MCF 10A (cell line): ENCODE measurements at regions not wholly inside any gene's neighbourhood (a gene's known extent, or its start where the extent isn't known, plus 50 kb on each side); places are given as distances from the start of the nearest gene placed in this dataset.

Experiments used
- BruUV-seq: library from RNA; stranded (reverse); fragments of 400-500 nt; replicated peaks from 2 replicates; lab custom pipeline; 2021; lab: Mats Ljungman, UMichigan
- CTCF ChIA-PET: fragments of 300-600 bp; sonication (Branson Sonifier 250); formaldehyde crosslinking; extraction: SDS; loops from one replicate; lab custom pipeline; 2021; ENCODE audit warnings: antibody characterized with exemption, inconsistent platforms; lab: Yijun Ruan, JAX
- POLR2A ChIA-PET: fragments of 300-600, 350-650 bp; sonication (Branson Sonifier 250); formaldehyde crosslinking; extraction: SDS; loops from one replicate; lab custom pipeline; 2020; ENCODE audit warnings: antibody characterized with exemption, inconsistent platforms; lab: Yijun Ruan, JAX
- DNase-seq: peaks from one replicate; pipeline ENCODE4 v3.0.0-alpha.2; 2018; ENCODE audit not compliant: unreplicated experiment
- H3K27ac Mint-ChIP-seq: one replicate; pipeline ENCODE4 v1.8.0; 2022; ENCODE audit warnings: mild to moderate bottlenecking, low read depth, mixed read lengths; ENCODE audit not compliant: unreplicated experiment
- H3K27me3 Mint-ChIP-seq: one replicate; pipeline ENCODE4 v1.8.0; 2022; ENCODE audit warnings: mixed read lengths; ENCODE audit not compliant: insufficient read depth, unreplicated experiment
- H3K36me3 Mint-ChIP-seq: one replicate; pipeline ENCODE4 v1.8.0; 2022; ENCODE audit warnings: mild to moderate bottlenecking, moderate library complexity, mixed read lengths; ENCODE audit not compliant: insufficient read depth, unreplicated experiment
- H3K4me1 Mint-ChIP-seq: one replicate; pipeline ENCODE4 v1.8.0; 2022; ENCODE audit warnings: mixed read lengths; ENCODE audit not compliant: insufficient read depth, unreplicated experiment
- H3K4me3 Mint-ChIP-seq: one replicate; pipeline ENCODE4 v1.8.0; 2022; ENCODE audit warnings: mild to moderate bottlenecking, moderate library complexity, mixed read lengths; ENCODE audit not compliant: unreplicated experiment
- H3K9me3 Mint-ChIP-seq: one replicate; pipeline ENCODE4 v1.8.0; 2022; ENCODE audit warnings: mixed read lengths; ENCODE audit not compliant: unreplicated experiment
- CTCF ChIP-seq: fragments of 200-600 bp; IDR thresholded peaks from one replicate; pipeline ENCODE4 v1.8.0; 2022; ENCODE audit warnings: antibody characterized with exemption, mild to moderate bottlenecking; ENCODE audit not compliant: unreplicated experiment
- intact Hi-C: fragments of 100-400 bp; cut with micrococcal nuclease; formaldehyde crosslinking; loops from 2 replicates; pipeline ENCODE4 v1.14.1; 2022

- no peak for TF ChIP-seq CTCF
- DNase-seq: no peak
- Mint-ChIP-seq H3K36me3 (no peaks in the 10 kb centered on the region), H3K4me3 (no peak overlapping the region), H3K4me1 (peaks cover 17% of the 10 kb centered on the region), H3K9me3 (no peaks in the 10 kb centered on the region), H3K27ac (no peak overlapping the region), H3K27me3 (no peaks in the 10 kb centered on the region)
- intact Hi-C loops: no loop called here
- ChIA-PET POLR2A (interaction anchor here (0.7 to 1.3 kb wide), 4 partner anchors 7 to 26 kb away, joined by 3 to 4 read pairs (median 4); no protein-coding TSS in a partner anchor), CTCF (interaction anchor here (0.6 to 0.8 kb wide), 2 partner anchors 40 to 417 kb away, joined by 3 read pairs; no protein-coding TSS in a partner anchor)
- no TSS peak for BruUV-seq
These were observed 1161.4 kb downstream of the IGSF11 start for GRCh38 chr3:117873249-117873600.

DNA sequence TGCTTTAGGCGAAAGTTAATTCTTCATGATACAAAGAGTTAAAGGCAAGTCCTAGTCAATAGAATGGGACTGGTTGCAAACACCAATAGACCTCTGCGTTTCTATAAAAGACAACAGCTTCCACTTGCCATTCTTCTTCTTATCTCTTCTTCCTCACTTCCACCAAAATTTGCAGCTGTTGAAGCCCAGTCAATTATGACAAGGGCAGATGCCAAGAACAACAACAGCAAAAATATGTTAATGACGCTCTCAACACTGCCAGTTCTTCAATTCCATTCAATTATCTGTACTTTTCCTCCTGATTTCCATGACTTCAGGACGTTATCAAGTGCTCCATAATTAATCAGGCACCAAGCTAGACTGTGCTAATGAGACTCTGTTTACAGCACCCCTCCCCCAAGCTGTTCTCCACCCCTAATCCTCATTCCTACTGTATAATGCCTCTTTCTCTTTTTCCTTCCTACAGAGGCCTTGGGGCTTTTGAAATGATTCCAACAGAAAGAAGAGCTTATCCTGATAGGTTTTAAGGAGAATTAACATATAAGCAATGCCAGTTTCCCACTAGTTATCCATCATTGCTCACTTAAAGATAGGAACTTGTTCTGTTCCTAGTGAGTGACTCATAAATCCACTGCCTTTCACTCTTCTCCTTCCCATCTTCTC is 1160.5 kb downstream of the IGSF11 start:
- peaks cover 17% of the 10 kb centered on the region for H3K4me1 Mint-ChIP-seq
- DNase-seq: no peak
- no peaks in the 10 kb centered on the region for H3K9me3 Mint-ChIP-seq
- intact Hi-C loops: no loop called here
- POLR2A ChIA-PET: interaction anchor here (1.3 kb wide), 1 partner anchor 27 kb away, joined by 4 read pairs; no protein-coding TSS in a partner anchor
- H3K36me3 Mint-ChIP-seq: no peaks in the 10 kb centered on the region
- CTCF ChIA-PET: interaction anchor here (0.5 to 0.8 kb wide), 4 partner anchors 41 to 416 kb away, joined by 3 to 4 read pairs (median 3); no protein-coding TSS in a partner anchor
- BruUV-seq: no TSS peak
- no peak overlapping the region for H3K4me3 Mint-ChIP-seq
- no peak for TF ChIP-seq CTCF
- no peaks in the 10 kb centered on the region for H3K27me3 Mint-ChIP-seq
- no peak overlapping the region for H3K27ac Mint-ChIP-seq

DNA sequence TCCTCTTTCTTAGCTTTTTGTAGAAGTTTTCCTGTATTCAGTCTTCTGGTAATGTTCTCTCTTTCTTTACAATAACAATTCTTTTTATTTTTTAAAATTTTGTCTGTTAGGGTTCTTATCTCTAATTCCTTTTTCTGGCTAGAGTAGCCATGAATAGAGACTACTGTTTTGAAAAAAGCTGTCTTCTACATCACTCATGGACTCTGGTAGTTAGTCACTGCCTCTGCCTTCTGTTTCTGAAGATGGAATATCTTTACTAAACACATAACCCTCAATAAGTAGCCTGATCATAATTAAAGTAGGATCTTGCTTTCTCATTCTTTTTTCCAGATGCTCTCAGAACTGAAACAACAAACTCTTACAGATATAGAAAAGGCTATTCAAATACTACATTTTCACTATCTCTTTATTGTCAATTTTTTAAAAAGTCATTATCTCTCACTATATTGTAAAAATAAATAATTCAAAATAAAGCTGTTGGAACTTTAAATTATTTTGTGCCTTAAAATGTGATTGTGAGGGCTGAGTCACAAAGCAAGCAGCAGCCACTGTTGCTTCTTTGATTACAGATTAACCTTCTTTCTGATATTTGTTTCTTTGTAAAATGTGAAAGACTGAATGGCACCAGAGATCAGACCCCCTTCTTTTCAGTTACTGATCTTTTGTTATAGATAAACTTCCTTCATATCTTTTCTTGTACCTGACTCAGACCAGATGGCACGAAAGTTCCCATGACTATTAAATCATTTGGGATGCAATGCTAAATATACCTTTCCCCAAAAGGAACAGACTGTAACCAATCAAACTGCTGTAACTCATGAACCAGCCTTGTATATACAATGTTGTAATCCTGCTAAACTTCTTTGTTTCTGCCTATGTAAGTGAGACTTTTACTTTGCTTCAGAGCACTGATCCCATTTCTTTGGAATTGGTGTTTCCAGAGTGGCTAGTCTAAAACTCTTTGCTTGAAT is 1159.5 kb downstream of the IGSF11 start:
- Mint-ChIP-seq H3K4me1 (peaks cover 17% of the 10 kb centered on the region), H3K27ac (no peak overlapping the region), H3K36me3 (no peaks in the 10 kb centered on the region), H3K9me3 (no peaks in the 10 kb centered on the region), H3K4me3 (no peak overlapping the region), H3K27me3 (no peaks in the 10 kb centered on the region)
- intact Hi-C loops: no loop called here
- ChIA-PET POLR2A (no interaction called here), CTCF (interaction anchor here (0.6 to 0.7 kb wide), 2 partner anchors 110 to 562 kb away, joined by 4 to 7 read pairs; no protein-coding TSS in a partner anchor)
- no TSS peak for BruUV-seq
- no peak for TF ChIP-seq CTCF
- no peak for DNase-seq

GRCh38 chr3:117875887-117876286 is 1158.8 kb downstream of the IGSF11 start:
- no TSS peak for BruUV-seq
- TF ChIP-seq CTCF: no peak
- POLR2A ChIA-PET: no interaction called here
- DNase-seq: no peak
- Mint-ChIP-seq H3K36me3 (no peaks in the 10 kb centered on the region), H3K4me1 (peaks cover 17% of the 10 kb centered on the region), H3K9me3 (no peaks in the 10 kb centered on the region), H3K27ac (no peak overlapping the region), H3K4me3 (no peak overlapping the region), H3K27me3 (no peaks in the 10 kb centered on the region)
- intact Hi-C loops: no loop called here
- CTCF ChIA-PET: no interaction called here
